ENCODE measurements at regions not wholly inside any gene's neighbourhood (a gene's known extent, or its start where the extent isn't known, plus 50 kb on each side); places are given as distances from the start of the nearest gene placed in this dataset.
"Not testable (repeated sequence)": the region's sequence is repeated elsewhere in the genome, so short reads cannot be mapped to it uniquely, and the experiment has no call there.

GRCh38 chr10:45915617-45916016, 56.7 kb upstream of the TIMM23 start:
- TF ChIP-seq POLR2A (IDR thresholded peaks at IDR 0.05; ENCODE audit: low read length); GATA1 (IDR thresholded peaks at IDR 0.05; ENCODE audit: low read depth, low read length): not testable (repeated sequence)

All from erythroblast (primary cell).